AG04450 (cell line): ENCODE measurements at regions not wholly inside any gene's neighbourhood (a gene's known extent, or its start where the extent isn't known, plus 50 kb on each side); places are given as distances from the start of the nearest gene placed in this dataset.

Experiments
- CTCF ChIA-PET: fragments of 300-600, 350-600 bp; formaldehyde crosslinking; extraction: SDS; loops from one replicate; lab custom pipeline; 2022; ENCODE audit warnings: antibody characterized with exemption, inconsistent platforms; lab: Charles Lee
- POLR2A ChIA-PET: fragments of 350-600 bp; formaldehyde crosslinking; extraction: SDS; loops from one replicate; lab custom pipeline; 2021; ENCODE audit warnings: antibody characterized with exemption, inconsistent platforms; lab: Yijun Ruan, JAX
- DNase-seq: peaks from one replicate; pipeline ENCODE4 v3.0.0-alpha.2; 2011; ENCODE audit warnings: low read depth, low spot score
- H3K27ac ChIP-seq: one replicate; pipeline ENCODE4 v1.5.1; 2012; ENCODE audit warnings: low read depth, low read length, control low read depth
- H3K27me3 ChIP-seq: one replicate; pipeline ENCODE4 v1.6.0; 2012; ENCODE audit warnings: low read length; ENCODE audit not compliant: control insufficient read depth, insufficient read depth
- H3K4me3 ChIP-seq: 2 replicates; pipeline ENCODE4 v1.5.1; 2011; ENCODE audit warnings: mild to moderate bottlenecking, low read depth, low read length, control low read depth
- H3K9me3 ChIP-seq: 2 replicates; pipeline ENCODE4 v1.5.1; 2012; ENCODE audit warnings: low read length; ENCODE audit not compliant: control insufficient read depth, insufficient read depth
- CTCF ChIP-seq: IDR thresholded peaks from 2 replicates; pipeline ENCODE4 v1.5.1; 2011; ENCODE audit warnings: low read depth, low read length, control low read depth, inconsistent platforms

- Histone ChIP-seq H3K4me3 (no peak overlapping the region), H3K27me3 (no peaks in the 10 kb centered on the region), H3K27ac (no peak overlapping the region), H3K9me3 (no peaks in the 10 kb centered on the region; the same call in 1 of the 2 replicates)
- no peak for TF ChIP-seq CTCF
- CTCF ChIA-PET, result no interaction called here
- no peak for DNase-seq
- POLR2A ChIA-PET, result no interaction called here
Observed at GRCh38 chr6:112743323-112743722, 396.2 kb downstream of the RFPL4B start.

GRCh38 chr6:112744827-112745226 is 397.7 kb downstream of the RFPL4B start:
- no peak for DNase-seq

GRCh38 chr6:112745765-112746164 is 398.6 kb downstream of the RFPL4B start:
- no peak for TF ChIP-seq CTCF
- no peak for DNase-seq
- Histone ChIP-seq H3K4me3 (no peak overlapping the region), H3K27ac (no peak overlapping the region), H3K27me3 (no peaks in the 10 kb centered on the region), H3K9me3 (no peaks in the 10 kb centered on the region)
- CTCF ChIA-PET, result no interaction called here
- POLR2A ChIA-PET, result no interaction called here

More at GRCh38 chr6:112744827-112745226, 397.7 kb downstream of the RFPL4B start:
- H3K9me3 ChIP-seq, result no peaks in the 10 kb centered on the region
- no peak for TF ChIP-seq CTCF
- CTCF ChIA-PET, result no interaction called here
- POLR2A ChIA-PET, result no interaction called here
- H3K27ac ChIP-seq, result no peak overlapping the region
- no peaks in the 10 kb centered on the region for H3K27me3 ChIP-seq
- no peak overlapping the region for H3K4me3 ChIP-seq

- POLR2A ChIA-PET, result no interaction called here
- Histone ChIP-seq H3K9me3 (no peaks in the 10 kb centered on the region), H3K27me3 (no peaks in the 10 kb centered on the region), H3K27ac (no peak overlapping the region), H3K4me3 (no peak overlapping the region)
- no peak for TF ChIP-seq CTCF
- no peak for DNase-seq
- CTCF ChIA-PET, result no interaction called here
Observed at GRCh38 chr6:112749673-112750072, 402.5 kb downstream of the RFPL4B start.

GRCh38 chr6:112752305-112752704 is 405.2 kb downstream of the RFPL4B start:
- Histone ChIP-seq H3K4me3 (no peak overlapping the region), H3K9me3 (no peaks in the 10 kb centered on the region), H3K27me3 (no peaks in the 10 kb centered on the region), H3K27ac (no peak overlapping the region)
- POLR2A ChIA-PET, result no interaction called here
- DNase-seq, result no peak
- no peak for TF ChIP-seq CTCF
- CTCF ChIA-PET, result interaction anchor here (1.0 kb wide), 1 partner anchor 1157 kb away, joined by 4 read pairs; no protein-coding TSS in a partner anchor
